ENCODE measurements at regions not wholly inside any gene's neighbourhood (a gene's known extent, or its start where the extent isn't known, plus 50 kb on each side); places are given as distances from the start of the nearest gene placed in this dataset.

- TF ChIP-seq SKIL (IDR thresholded peaks at IDR 0.05; ENCODE audit: low read depth, poor library complexity, severe bottlenecking) (no peak), MTA2 (IDR thresholded peaks at IDR 0.05; ENCODE audit: low read depth) (no peak), RFX5 (IDR thresholded peaks at IDR 0.05; ENCODE audit: low read depth, low read length) (no peak), CEBPB (IDR thresholded peaks at IDR 0.05; ENCODE audit: borderline replicate concordance in 1 of 2, low read depth in 2 of 2, low read length in 2 of 2) (no peak), PAX8 (IDR thresholded peaks at IDR 0.05) (no peak), ETV6 (conservative IDR thresholded peaks at IDR 0.05 in 1 of 2, IDR thresholded peaks at IDR 0.05 in 1 of 2; ENCODE audit: borderline replicate concordance in 1 of 2, low read depth in 1 of 2) (no peak), USF1 (IDR thresholded peaks at IDR 0.05; ENCODE audit: borderline replicate concordance, extremely low read length, insufficient read depth, low read depth, low read length) (no peak), MXI1 (IDR thresholded peaks at IDR 0.05; ENCODE audit: low read depth, low read length) (no peak), POLR2A (IDR thresholded peaks at IDR 0.05; ENCODE audit: low read depth, low read length) (no peak)
These were observed 757.5 kb upstream of the TMEFF2 start for GRCh38 chr2:192952245-192952644.

Data from GM12878 (cell line).